ENCODE measurements at regions not wholly inside any gene's neighbourhood (a gene's known extent, or its start where the extent isn't known, plus 50 kb on each side); places are given as distances from the start of the nearest gene placed in this dataset.

- no peaks in the 10 kb centered on the region for H3K27me3 ChIP-seq (ENCODE audit: insufficient read depth)
- Mint-ChIP-seq H3K27me3 (ENCODE audit: insufficient read depth, low read depth, poor library complexity) (no peaks in the 10 kb centered on the region), H3K4me1 (no peaks in the 10 kb centered on the region), H3K4me3 (no peak overlapping the region), H3K36me3 (ENCODE audit: low read depth) (no peaks in the 10 kb centered on the region), H3K27ac (no peak overlapping the region), H3K9me3 (no peaks in the 10 kb centered on the region; the same call in 2 of the 3 replicates)
- no peak overlapping the region for H3K27ac ChIP-seq (ENCODE audit: low read depth)
- H3F3A ChIP-seq (replicated peaks; ENCODE audit: low read depth) = no peaks in the 10 kb centered on the region
- ATAC-seq (no peak), DNase-seq (ENCODE audit: low spot score) (no peak)
- H3K4me2 ChIP-seq = no peak overlapping the region
- TF ChIP-seq CTCF (conservative IDR thresholded peaks at IDR 0.05; ENCODE audit: low read depth in 2 of 2) (no peak), STAT1 (IDR thresholded peaks at IDR 0.05; ENCODE audit: unreplicated experiment) (no peak), ZNF462 (CRISPR knock-in tag; IDR thresholded peaks at IDR 0.05) (no peak), JUNB (IDR thresholded peaks at IDR 0.05; ENCODE audit: unreplicated experiment) (no peak), CREB1 (CRISPR knock-in tag; IDR thresholded peaks at IDR 0.05; ENCODE audit: low read depth) (no peak), POLR2AphosphoS5 (IDR thresholded peaks at IDR 0.05; ENCODE audit: low read depth) (no peak)
- TF ChIP-seq, protein P1, sequence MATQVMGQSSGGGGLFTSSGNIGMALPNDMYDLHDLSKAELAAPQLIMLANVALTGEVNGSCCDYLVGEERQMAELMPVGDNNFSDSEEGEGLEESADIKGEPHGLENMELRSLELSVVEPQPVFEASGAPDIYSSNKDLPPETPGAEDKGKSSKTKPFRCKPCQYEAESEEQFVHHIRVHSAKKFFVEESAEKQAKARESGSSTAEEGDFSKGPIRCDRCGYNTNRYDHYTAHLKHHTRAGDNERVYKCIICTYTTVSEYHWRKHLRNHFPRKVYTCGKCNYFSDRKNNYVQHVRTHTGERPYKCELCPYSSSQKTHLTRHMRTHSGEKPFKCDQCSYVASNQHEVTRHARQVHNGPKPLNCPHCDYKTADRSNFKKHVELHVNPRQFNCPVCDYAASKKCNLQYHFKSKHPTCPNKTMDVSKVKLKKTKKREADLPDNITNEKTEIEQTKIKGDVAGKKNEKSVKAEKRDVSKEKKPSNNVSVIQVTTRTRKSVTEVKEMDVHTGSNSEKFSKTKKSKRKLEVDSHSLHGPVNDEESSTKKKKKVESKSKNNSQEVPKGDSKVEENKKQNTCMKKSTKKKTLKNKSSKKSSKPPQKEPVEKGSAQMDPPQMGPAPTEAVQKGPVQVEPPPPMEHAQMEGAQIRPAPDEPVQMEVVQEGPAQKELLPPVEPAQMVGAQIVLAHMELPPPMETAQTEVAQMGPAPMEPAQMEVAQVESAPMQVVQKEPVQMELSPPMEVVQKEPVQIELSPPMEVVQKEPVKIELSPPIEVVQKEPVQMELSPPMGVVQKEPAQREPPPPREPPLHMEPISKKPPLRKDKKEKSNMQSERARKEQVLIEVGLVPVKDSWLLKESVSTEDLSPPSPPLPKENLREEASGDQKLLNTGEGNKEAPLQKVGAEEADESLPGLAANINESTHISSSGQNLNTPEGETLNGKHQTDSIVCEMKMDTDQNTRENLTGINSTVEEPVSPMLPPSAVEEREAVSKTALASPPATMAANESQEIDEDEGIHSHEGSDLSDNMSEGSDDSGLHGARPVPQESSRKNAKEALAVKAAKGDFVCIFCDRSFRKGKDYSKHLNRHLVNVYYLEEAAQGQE (IDR thresholded peaks at IDR 0.05; ENCODE audit: unreplicated experiment) = no peak
- no peaks in the 10 kb centered on the region for H3K79me2 ChIP-seq (replicated peaks; ENCODE audit: insufficient read depth)
- H3K36me3 ChIP-seq (ENCODE audit: insufficient read depth) = no peaks in the 10 kb centered on the region
- no peaks in the 10 kb centered on the region for H4K20me1 ChIP-seq (replicated peaks; ENCODE audit: insufficient read depth)
- no peaks in the 10 kb centered on the region for H3K4me1 ChIP-seq (ENCODE audit: insufficient read depth)
- H2AFZ ChIP-seq = no peak overlapping the region
- no peak overlapping the region for H3K4me3 ChIP-seq
- H3K9me2 ChIP-seq (ENCODE audit: insufficient read depth) = peaks cover 8% of the 10 kb centered on the region; the same call in 1 of the 2 replicates
Measured at GRCh38 chr10:64409349-64409748, 888.1 kb downstream of the REEP3 start.
